ENCODE measurements at regions not wholly inside any gene's neighbourhood (a gene's known extent, or its start where the extent isn't known, plus 50 kb on each side); places are given as distances from the start of the nearest gene placed in this dataset.

DNA sequence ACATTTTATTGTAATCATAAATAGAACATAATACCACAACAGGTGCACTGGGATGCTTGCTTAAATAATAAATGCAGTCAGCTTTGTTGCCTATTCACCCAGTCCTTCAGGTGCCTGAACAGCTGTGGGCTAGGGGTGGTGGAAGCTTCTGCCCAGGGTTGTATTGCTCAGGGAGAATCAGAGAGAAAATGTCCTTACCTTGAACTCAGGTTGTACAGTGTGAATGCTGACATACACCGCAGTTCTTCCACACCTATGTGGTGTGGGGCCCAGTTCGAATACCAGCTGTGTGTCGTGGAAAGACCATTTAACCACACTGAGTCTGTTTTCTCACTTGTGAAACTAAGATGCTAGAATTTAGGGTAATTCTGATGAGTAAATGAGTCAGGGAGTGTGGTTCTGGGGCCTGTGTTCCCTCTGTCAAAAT is 115.7 kb upstream of the ATP1A1 start:
- TF ChIP-seq EZH2 (IDR thresholded peaks at IDR 0.05; ENCODE audit: borderline replicate concordance, insufficient read depth, low read depth, low read length, poor library complexity, severe bottlenecking) (no peak), CTCF (IDR thresholded peaks at IDR 0.05) (no peak)
